NOMO-1 (cell line): ENCODE measurements at regions not wholly inside any gene's neighbourhood (a gene's known extent, or its start where the extent isn't known, plus 50 kb on each side); places are given as distances from the start of the nearest gene placed in this dataset.
"Not testable (repeated sequence)": the region's sequence is repeated elsewhere in the genome, so short reads cannot be mapped to it uniquely, and the experiment has no call there.

ENCODE experiments used
- DNase-seq, 2 experiments: peaks; one replicate each; lab custom pipeline; 2025; ENCODE audit not compliant: unreplicated experiment in 2 of 2; lab: John Stamatoyannopoulos, UW

DNA sequence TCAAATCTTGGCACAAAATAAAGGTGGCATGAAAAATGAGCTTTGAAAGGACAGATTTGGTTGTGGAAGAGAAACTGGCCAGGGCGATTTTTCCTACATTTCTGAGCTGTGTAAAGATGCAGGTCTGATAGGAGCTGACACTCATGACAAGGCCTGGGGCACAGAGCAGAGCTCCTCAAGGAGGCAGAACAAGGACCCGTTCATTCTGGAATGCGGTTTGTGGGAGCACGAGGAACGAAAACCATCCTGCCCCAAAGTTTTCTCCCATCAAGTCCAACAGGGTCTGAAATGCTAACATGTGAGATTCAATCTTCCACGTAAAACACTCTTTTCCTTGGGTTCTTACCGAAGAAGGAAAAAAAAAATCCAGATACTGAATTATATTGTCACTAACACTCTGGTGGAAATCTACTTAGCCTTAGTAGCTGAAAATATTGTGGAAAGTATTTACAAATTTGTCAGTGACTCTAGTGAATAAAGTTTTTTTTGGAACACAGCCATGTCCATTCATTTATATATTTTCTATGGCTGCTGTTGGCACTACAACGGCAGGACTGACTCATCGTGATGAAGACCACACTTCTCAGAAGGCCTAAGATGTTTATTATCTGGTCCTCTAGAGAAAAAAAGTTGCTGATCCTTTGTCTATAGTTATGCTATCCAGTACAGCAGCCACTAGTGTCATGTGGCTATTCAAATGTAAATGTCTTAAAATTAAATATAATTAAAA lies 215.7 kb downstream of the BAMBI start:
- DNase-seq = no peak

DNA sequence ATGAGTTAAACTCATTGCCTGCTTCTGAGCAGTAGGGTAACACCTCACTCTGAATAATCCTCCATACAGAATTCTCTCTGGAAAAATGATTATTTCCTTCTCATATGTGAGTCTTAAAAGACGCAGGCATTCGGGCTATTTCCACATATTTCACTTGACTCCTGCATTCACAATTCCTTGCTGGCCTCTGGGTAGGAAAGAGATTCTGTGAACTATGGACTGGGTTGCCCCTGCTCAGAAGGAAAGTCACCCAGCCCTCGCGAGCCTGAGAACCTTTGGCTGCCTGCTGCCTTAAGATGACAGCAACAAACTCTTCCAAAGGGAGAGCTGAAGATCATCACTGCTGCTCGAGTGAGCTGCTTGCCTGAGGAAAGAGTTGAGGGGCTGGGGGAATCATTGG lies 216.8 kb downstream of the BAMBI start:
- DNase-seq = no peak

DNA sequence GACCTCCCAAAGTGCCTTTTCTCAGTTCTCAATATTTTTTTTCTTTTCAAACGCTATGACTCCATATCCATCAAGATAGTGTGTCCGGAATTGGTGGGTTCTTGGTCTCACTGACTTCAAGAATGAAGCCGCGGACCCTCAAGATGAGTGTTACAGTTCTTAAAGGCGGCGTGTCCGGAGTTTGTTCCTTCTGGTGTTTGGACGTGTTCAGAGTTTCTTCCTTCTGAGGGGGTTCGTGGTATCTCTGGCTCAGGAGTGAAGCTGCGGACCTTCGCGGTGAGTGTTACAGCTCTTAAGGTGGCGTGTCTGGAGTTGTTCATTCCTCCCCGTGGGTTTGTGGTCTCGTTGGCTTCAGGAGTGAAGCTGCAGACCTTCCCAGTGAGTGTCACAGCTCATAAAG lies 218.3 kb downstream of the BAMBI start:
- not testable (repeated sequence) for DNase-seq

- DNase-seq = not testable (repeated sequence)
These were observed 219.6 kb downstream of the BAMBI start for GRCh38 chr10:28896791-28897409.

DNA sequence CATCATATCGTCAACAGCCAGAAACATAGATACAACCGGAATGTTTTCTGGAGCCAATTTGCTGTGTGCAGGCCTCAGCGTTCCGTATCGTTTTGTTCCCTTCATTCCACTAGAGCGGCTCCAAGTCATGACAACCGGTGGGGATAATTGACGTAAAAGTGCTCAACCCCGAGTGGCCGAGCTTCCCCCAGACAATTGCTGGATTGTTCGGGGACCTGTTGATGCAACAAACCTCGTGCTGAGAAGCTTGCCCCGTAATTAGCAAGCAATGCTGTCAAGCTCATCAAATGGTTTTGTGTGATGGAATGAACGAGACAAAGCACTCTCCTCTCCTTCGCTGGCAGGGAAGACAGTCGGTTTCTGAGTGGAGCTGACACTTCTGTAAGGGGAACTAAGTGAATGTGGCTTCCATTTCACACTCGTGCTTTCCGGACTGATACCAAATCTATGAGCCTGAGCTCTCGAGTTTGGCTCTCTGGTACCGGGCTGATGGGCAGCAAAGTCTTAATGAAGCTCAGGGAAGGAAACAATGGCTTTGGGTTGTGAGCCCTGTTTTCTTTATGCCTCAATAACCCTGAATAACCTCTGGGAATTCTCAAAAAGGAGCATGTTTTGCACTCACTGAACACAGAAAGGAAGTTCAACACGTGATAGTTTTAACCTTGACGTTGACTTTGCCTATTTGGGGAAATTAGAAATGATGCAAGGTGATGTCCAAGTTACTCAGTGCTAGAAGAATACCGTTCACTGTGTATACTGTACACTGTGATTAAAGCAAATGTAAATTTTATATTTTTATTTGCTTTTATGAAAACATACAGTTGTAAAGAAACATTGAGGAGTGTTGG lies 220.5 kb downstream of the BAMBI start:
- DNase-seq = no peak

- no peak for DNase-seq
These were observed 224.9 kb downstream of the BAMBI start for GRCh38 chr10:28902215-28902614.

GRCh38 chr10:28903063-28903462 lies 225.7 kb downstream of the BAMBI start:
- DNase-seq = no peak

DNA sequence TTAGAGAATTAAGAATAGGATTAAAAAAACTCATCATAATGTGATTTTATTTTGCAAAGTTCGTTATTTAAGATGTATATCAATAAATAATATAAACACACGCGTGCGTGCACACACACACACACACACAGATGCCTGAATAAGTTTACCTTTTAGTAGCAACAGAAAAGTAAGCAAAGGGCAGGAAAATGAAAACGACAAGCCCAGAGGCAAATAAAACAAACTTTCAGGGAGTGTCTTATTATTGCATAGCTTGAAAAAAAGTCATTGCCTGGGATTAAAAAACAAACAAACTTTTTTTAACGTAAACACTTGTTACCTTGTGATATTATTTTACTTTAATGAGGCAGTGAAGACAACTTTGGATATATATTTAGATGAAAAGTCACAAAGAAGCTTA lies 226.4 kb downstream of the BAMBI start:
- no peak for DNase-seq

GRCh38 chr10:28905371-28905770 lies 228.1 kb downstream of the BAMBI start:
- no peak for DNase-seq

DNA sequence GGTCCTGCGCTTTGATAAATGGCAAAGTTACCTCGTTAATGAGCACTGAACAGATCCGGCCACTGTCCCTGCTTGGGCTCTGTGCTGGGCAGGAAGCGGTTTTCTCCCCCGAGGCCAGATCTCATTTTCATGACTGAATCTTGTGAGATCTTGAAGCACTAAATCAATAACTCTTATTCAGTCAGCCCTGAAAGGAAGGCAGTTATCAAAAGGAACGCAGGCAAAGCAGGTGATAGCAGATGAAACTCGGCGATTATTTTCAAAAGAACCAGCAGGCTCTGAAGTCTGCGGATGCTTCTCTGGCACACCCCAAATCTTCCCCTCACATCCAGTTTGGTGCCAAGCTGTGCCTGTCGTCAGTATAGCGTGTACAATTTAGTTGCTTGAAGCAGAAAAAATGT lies 228.7 kb downstream of the BAMBI start:
- no peak for DNase-seq

DNA sequence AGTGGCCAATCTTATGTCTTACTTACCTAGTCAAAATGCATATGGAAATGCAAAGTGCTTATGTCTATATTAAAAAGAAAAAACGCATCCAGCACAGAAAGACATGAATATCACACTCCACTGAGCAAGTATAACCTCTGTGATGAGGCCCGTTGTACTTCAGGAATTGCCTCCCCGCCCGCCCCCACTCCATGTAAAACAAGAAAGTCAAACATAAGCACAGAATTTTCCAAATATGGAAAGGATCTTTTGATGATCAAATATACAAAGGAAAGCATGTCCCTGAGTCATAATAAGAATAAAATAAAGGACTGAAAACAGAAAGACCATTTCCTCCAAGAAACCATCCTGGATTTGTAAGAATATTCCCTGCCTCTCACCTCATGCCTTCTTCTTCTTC lies 229.1 kb downstream of the BAMBI start:
- no peak for DNase-seq

DNA sequence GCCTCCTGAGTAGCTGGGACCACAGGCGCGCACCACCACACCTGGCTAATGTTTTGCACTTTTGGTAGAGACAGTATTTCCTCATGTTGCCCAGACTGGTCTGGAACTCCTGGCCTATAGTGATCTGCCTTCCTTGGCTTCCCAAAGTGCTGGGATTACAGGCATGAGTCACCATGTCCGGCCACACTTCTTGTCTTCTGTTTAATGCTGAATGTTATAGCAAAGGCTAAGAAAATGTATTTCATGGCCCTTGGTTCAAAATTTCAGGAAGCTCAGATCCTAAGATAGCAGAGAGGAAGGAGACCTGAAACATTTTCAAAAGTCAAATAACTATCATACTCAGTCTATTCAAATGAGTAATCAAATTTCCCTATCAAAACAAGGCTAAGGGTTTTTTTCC lies 229.6 kb downstream of the BAMBI start:
- no peak for DNase-seq

- no peak for DNase-seq
These were observed 232.6 kb downstream of the BAMBI start for GRCh38 chr10:28909875-28910274.

GRCh38 chr10:28910956-28911355 lies 233.6 kb downstream of the BAMBI start:
- DNase-seq = no peak

- not testable (repeated sequence) for DNase-seq
These were observed 234.2 kb downstream of the BAMBI start for GRCh38 chr10:28911511-28911910.

- DNase-seq = no peak
These were observed 234.9 kb downstream of the BAMBI start for GRCh38 chr10:28912017-28912783.

DNA sequence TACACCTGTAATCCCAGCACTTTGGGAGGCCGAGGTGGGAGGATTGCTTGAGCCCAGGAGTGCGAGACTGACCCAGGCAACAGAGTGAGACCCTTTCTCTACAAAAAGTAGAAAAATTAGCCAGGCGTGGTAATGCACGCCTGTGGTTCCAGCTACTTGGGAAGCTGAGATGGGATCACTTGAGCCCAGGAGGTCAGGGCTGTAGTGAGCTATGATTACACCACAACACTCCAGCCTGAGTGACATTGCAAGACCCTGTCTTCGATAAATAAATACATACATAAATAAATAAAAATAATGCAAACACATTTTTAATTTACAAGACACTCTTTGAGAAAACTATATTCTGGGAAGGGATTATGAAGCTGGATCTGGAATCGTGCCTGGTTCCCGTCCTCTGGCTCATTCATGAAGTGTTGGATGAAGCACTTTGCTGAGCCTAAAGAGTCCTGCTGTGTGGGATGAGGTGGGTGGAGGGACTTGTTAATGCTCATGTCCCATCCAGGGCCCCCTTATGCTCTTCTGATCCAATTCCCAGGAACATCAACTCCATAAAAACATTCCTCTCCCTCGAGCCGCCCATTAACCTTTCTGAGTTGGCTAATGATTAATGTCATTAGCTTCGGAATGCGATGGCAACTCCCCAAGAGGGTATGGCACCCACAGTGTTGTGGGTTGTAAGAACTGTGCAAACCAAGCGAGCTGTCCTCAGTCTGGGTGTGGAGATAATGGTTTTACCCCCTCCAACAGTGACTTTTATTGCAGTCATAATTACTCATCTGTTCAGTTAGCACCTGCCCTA lies 236.3 kb downstream of the BAMBI start:
- no peak for DNase-seq

DNA sequence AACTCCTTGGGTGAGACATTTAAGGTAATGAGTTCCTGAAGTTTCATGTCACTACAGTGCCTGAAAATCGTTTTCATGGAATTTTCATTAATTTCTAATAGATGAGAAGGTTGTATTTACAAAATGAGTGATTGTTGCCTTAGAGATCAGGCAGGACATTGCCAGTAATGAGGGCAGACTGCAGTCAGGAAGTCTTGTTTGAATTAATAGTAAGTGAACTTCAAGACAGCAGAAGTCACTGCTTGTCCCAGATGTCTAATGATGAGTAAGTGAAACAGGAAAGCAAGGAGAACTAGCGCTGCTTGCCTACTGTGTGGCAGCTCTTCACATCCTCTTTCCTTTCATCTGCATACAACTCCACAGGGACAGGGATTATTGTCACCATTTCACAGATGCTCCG lies 237.4 kb downstream of the BAMBI start:
- DNase-seq = no peak

DNA sequence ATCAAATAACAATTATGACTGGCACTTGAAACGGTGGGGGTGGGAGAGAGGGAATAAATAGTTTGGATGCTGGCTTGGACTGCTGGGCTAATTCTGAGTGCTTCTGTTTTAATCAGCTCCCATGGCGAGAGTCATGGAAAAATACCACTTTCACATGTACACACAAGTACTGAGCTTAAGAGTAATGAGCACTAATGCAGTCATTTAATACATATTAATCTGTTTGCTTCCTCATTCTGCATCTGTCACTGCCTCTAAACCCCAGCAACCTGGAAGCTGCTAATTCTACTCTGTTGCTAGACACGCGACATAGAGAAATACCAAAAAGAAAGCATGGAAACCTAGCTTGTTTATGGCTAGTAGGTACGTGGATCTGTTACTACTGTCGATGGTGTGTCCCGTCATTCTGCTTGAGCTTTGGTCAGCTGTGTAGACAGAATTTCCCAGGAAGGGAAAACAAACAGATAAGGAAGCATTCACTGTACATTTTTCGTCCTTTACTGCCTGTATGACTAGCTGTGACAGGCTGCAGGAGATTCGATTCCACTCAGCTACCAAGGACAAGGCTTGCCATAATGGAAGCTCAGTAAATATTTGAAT lies 238.8 kb downstream of the BAMBI start:
- DNase-seq = no peak

GRCh38 chr10:28920091-28920490 lies 242.8 kb downstream of the BAMBI start:
- DNase-seq = no peak
